HUDEP-2 (cell line): ENCODE measurements at regions not wholly inside any gene's neighbourhood (a gene's known extent, or its start where the extent isn't known, plus 50 kb on each side); places are given as distances from the start of the nearest gene placed in this dataset.
A peak's percentile ranks its signal among the peaks of the same experiment; 100 is the strongest.

ENCODE experiments used
- DNase-seq, 76 experiments: peaks; one replicate each; lab custom pipeline; 2025; ENCODE audit not compliant: unreplicated experiment in 76 of 76; lab: John Stamatoyannopoulos, UW

- DNase-seq: no peak
Measured at GRCh38 chr16:88328313-88328980, 54.3 kb upstream of the ZNF469 start.

DNA sequence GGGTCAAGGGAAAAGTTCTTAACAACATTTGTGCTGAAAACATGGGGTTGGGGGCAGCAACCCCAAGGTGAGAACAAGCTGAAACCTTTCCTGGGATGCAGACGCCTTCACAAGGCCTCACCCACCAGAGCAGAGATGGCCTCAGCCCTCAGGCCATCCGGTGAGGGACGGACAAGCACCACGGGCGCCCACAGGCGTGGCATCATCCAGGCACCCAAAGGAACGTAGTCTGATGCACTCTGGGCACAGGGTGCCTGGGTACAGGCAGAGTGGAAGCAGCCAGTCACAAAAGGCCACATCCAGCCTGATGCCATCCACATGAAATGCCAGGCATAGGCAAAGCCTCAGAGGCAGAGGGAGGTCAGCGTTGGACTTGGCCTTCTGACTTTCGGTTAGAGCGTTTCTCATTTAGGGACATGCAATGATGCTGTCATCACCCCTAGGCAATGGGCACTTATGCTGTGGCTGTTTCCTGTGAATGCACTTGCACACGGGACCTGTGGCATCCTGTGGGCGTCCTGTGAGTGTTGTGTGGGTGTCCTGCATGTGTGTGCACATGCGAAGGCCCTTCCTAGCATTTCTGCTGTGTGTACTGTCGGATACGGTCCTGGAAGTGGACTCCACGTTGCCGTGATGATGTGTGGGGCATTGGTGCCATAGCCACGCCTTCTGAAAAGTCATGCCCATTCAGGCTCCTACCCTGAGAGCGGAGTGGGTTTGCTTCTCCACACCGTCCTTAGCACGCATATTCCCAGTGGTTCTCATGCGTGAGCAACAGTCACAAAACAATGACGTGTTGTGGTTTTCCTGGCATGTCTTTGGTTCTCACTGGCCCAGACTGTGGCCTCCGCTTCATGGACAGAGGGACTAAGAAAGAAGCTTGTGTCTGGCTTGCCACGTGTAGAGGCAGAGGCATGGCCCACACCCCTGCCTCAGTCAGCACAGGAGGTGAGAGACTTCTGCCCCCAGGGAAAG, 52.7 kb upstream of the ZNF469 start:
- DNase-seq: no peak

DNA sequence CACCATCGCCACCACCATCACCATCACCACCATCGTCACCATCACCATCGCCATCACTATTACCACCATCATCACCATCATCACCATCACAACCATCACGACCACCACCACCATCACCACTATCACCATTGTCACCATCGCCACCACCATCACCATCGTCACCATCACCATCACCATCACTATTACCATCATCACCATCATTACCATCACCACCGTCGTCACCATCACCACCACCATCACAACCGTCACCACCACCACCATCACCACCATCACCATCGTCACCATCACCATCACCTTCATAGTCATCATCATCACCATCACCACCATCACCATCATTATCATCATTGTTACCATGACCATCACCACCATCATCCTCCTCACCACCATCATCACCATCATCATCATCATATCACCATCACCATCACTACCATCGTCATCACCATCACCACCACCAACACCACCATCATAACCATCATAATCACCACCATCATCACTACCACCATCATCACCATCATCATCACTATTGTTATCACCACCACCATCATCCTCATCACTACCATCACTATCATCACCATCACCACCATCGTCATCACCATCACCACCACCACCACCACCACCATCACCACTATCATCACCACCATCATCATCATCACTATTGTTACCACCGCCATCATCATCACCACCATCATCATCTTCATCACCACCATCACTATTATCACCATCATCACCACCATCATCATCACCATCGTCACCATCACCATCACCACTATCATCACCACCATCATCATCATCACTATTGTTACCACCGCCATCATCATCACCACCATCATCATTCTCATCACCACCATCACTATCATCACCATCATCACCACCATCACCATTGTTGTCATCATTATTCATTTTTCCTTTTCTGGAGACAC, 51.5 kb upstream of the ZNF469 start:
- DNase-seq: no peak

GRCh38 chr16:88331989-88332920, 50.5 kb upstream of the ZNF469 start:
- DNase-seq: no peak

DNA sequence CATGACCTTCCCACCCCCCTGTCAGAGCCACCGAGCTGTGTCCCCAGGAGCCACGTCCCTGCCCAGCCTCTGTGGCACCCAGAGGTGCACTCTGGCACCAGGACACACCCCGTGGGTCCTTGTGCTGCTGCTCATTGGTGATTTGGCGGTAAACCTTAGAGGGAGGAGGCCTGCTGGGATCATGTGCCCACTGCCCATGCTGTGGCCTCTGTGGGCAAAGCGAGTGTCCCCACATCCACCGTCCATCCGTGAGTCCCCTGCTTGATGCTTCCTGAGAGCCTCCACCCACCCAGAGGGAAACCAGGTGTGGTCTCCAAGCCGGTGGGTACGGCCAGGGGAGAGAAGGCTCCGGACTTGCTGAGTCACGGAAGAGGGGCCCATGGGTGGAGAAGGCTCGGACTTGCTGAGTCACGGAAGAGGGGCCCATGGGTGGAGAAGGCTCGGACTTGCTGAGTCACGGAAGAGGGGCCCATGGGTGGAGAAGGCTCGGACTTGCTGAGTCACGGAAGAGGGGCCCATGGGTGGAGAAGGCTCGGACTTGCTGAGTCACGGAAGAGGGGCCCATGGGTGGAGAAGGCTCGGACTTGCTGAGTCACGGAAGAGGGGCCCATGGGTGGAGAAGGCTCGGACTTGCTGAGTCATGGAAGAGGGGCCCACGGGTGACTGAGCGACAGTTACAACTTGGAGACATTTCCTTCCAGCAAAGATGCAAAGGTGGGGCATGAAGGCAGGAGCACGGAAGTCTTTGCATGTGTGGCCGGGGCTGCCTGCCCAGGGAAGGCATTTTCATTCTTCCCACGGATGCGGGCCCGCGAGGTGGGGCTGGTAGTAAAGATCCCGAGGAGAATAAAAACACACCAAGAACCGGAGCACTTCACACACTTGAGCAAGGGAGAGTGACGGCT, 49.6 kb upstream of the ZNF469 start:
- peak in 10 of 76 experiments; percentile 2 to 44 (median 11) for DNase-seq
